ENCODE measurements at regions not wholly inside any gene's neighbourhood (a gene's known extent, or its start where the extent isn't known, plus 50 kb on each side); places are given as distances from the start of the nearest gene placed in this dataset.

DNA sequence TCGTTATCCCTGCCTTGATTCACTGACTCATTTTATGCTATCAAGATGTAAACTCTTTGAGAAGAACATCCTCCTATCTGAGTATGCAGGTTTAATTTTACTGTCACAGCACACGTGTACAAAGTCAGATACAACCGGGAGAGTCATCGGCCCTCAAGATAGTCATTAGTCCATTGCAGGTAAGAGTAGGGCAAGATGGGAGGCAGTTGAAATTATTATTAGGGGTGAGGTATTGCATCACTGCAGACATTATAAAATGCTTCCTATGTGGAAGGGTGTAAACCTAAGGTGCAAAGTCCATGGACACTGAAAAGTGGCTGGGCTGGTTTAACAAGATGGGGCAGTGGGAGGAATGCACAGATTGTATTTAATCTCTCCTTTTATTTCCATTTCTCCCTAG, 113.7 kb downstream of the ARL4A start:
- peaks cover 2 to 20% of the 10 kb centered on the region in 2 donors for H3K4me1 ChIP-seq (ENCODE audit: control insufficient read depth in 1 of 2, insufficient read depth in 2 of 2, low read length in 2 of 2)
- H3K27ac ChIP-seq (ENCODE audit: low read depth, low read length), result peak overlapping the region; percentile 26
- H3K36me3 ChIP-seq (ENCODE audit: control insufficient read depth in 1 of 2, insufficient read depth in 2 of 2, low read length in 2 of 2), result no peaks in the 10 kb centered on the region
- no peak overlapping the region for H3K9ac ChIP-seq (ENCODE audit: low read depth in 1 of 2, low read length in 2 of 2)
- H3K4me3 ChIP-seq (ENCODE audit: low read depth in 1 of 2, low read length in 2 of 2), result peak overlapping the region in 1 of 2 donors; percentile 13
- no peaks in the 10 kb centered on the region for H3K27me3 ChIP-seq (ENCODE audit: control insufficient read depth in 1 of 2, insufficient read depth in 2 of 2, low read length in 2 of 2)
- H3K9me3 ChIP-seq (ENCODE audit: control insufficient read depth in 1 of 2, low read length in 2 of 2), result no peaks in the 10 kb centered on the region

DNA sequence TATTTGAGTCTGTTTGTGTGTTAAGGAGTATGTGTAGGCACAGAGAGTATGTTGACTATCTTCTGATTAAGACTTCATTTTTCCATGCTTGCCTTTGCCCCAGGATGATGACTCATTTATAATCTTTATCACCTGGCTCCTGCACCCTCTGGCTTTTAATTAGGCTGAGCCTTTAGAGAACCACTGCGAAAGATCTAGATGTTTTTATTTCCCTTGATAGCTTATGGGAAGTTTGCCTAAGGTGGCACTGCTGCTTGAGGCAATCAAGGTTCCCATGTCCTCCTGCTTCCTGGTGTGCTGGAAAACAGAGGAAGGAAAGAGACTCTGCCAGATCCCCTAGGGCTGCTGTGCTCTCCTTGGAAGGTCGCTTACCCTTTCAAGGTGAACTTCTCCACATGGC, 114.6 kb downstream of the ARL4A start:
- H3K36me3 ChIP-seq (ENCODE audit: control insufficient read depth in 1 of 2, insufficient read depth in 2 of 2, low read length in 2 of 2), result no peaks in the 10 kb centered on the region
- H3K9me3 ChIP-seq (ENCODE audit: control insufficient read depth in 1 of 2, low read length in 2 of 2), result no peaks in the 10 kb centered on the region
- H3K4me1 ChIP-seq (ENCODE audit: control insufficient read depth in 1 of 2, insufficient read depth in 2 of 2, low read length in 2 of 2), result peaks cover 2 to 20% of the 10 kb centered on the region in 2 donors
- peak overlapping the region in 1 of 2 donors; percentile 39 for H3K9ac ChIP-seq (ENCODE audit: low read depth in 1 of 2, low read length in 2 of 2)
- H3K27ac ChIP-seq (ENCODE audit: low read depth, low read length), result peak overlapping the region; percentile 64
- H3K27me3 ChIP-seq (ENCODE audit: control insufficient read depth in 1 of 2, insufficient read depth in 2 of 2, low read length in 2 of 2), result no peaks in the 10 kb centered on the region
- peak overlapping the region; percentile 13 to 32 for H3K4me3 ChIP-seq (ENCODE audit: low read depth in 1 of 2, low read length in 2 of 2)

DNA sequence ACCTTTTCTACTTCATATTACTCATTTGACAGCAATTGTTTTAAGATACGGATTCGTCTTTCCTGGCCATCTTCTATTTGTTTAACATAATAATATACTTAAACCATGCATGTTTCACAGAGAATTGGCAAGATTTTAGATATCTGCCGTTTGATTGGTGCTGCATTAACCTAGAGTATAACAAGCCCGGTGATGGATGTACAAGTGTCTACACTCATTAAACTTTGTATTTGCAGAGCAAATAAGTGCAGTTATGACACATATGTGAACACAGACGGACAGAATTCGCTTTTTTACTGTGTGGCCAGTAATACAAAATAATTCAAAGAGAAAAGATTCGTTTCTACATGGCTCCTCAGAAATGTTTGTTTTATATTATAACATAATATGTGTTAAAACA, 116.1 kb downstream of the ARL4A start:
- H3K9ac ChIP-seq (ENCODE audit: low read depth in 1 of 2, low read length in 2 of 2), result no peak overlapping the region
- H3K4me1 ChIP-seq (ENCODE audit: control insufficient read depth in 1 of 2, insufficient read depth in 2 of 2, low read length in 2 of 2), result peaks cover 2 to 20% of the 10 kb centered on the region in 2 donors
- no peaks in the 10 kb centered on the region for H3K36me3 ChIP-seq (ENCODE audit: control insufficient read depth in 1 of 2, insufficient read depth in 2 of 2, low read length in 2 of 2)
- H3K4me3 ChIP-seq (ENCODE audit: low read depth in 1 of 2, low read length in 2 of 2), result no peak overlapping the region
- no peaks in the 10 kb centered on the region for H3K9me3 ChIP-seq (ENCODE audit: control insufficient read depth in 1 of 2, low read length in 2 of 2)
- H3K27me3 ChIP-seq (ENCODE audit: control insufficient read depth in 1 of 2, insufficient read depth in 2 of 2, low read length in 2 of 2), result no peaks in the 10 kb centered on the region
- no peak overlapping the region for H3K27ac ChIP-seq (ENCODE audit: low read depth, low read length)

GRCh38 chr7:12805518-12805928, 118.1 kb downstream of the ARL4A start:
- H3K27me3 ChIP-seq (ENCODE audit: control insufficient read depth in 1 of 2, insufficient read depth in 2 of 2, low read length in 2 of 2), result no peaks in the 10 kb centered on the region
- H3K27ac ChIP-seq (ENCODE audit: low read depth, low read length), result no peak overlapping the region
- H3K9me3 ChIP-seq (ENCODE audit: control insufficient read depth in 1 of 2, low read length in 2 of 2), result no peaks in the 10 kb centered on the region

GRCh38 chr7:12805957-12806356, 118.5 kb downstream of the ARL4A start:
- Histone ChIP-seq H3K4me3 (ENCODE audit: low read depth in 1 of 2, low read length in 2 of 2) (no peak overlapping the region), H3K36me3 (ENCODE audit: control insufficient read depth in 1 of 2, insufficient read depth in 2 of 2, low read length in 2 of 2) (no peaks in the 10 kb centered on the region), H3K4me1 (ENCODE audit: control insufficient read depth in 1 of 2, insufficient read depth in 2 of 2, low read length in 2 of 2) (peaks cover 2 to 11% of the 10 kb centered on the region in 2 donors), H3K27me3 (ENCODE audit: control insufficient read depth in 1 of 2, insufficient read depth in 2 of 2, low read length in 2 of 2) (no peaks in the 10 kb centered on the region), H3K9ac (ENCODE audit: low read depth in 1 of 2, low read length in 2 of 2) (no peak overlapping the region), H3K27ac (ENCODE audit: low read depth, low read length) (no peak overlapping the region), H3K9me3 (ENCODE audit: control insufficient read depth in 1 of 2, low read length in 2 of 2) (no peaks in the 10 kb centered on the region)

More at GRCh38 chr7:12805518-12805928, 118.1 kb downstream of the ARL4A start:
- Histone ChIP-seq H3K36me3 (ENCODE audit: control insufficient read depth in 1 of 2, insufficient read depth in 2 of 2, low read length in 2 of 2) (no peaks in the 10 kb centered on the region), H3K4me3 (ENCODE audit: low read depth in 1 of 2, low read length in 2 of 2) (no peak overlapping the region), H3K4me1 (ENCODE audit: control insufficient read depth in 1 of 2, insufficient read depth in 2 of 2, low read length in 2 of 2) (peaks cover 2 to 16% of the 10 kb centered on the region in 2 donors), H3K9ac (ENCODE audit: low read depth in 1 of 2, low read length in 2 of 2) (no peak overlapping the region)

- H3K9me3 ChIP-seq (ENCODE audit: control insufficient read depth in 1 of 2, low read length in 2 of 2), result no peaks in the 10 kb centered on the region
- H3K9ac ChIP-seq (ENCODE audit: low read depth in 1 of 2, low read length in 2 of 2), result no peak overlapping the region
- peaks cover 0 to 2% of the 10 kb centered on the region in 2 donors for H3K4me1 ChIP-seq (ENCODE audit: control insufficient read depth in 1 of 2, insufficient read depth in 2 of 2, low read length in 2 of 2)
- no peaks in the 10 kb centered on the region for H3K27me3 ChIP-seq (ENCODE audit: control insufficient read depth in 1 of 2, insufficient read depth in 2 of 2, low read length in 2 of 2)
- H3K36me3 ChIP-seq (ENCODE audit: control insufficient read depth in 1 of 2, insufficient read depth in 2 of 2, low read length in 2 of 2), result no peaks in the 10 kb centered on the region
- H3K27ac ChIP-seq (ENCODE audit: low read depth, low read length), result no peak overlapping the region
- H3K4me3 ChIP-seq (ENCODE audit: low read depth in 1 of 2, low read length in 2 of 2), result no peak overlapping the region
Observed at GRCh38 chr7:12809476-12809875, 122.0 kb downstream of the ARL4A start.

GRCh38 chr7:12812111-12812510, 124.7 kb downstream of the ARL4A start:
- H3K36me3 ChIP-seq (ENCODE audit: control insufficient read depth in 1 of 2, insufficient read depth in 2 of 2, low read length in 2 of 2), result no peaks in the 10 kb centered on the region
- H3K27me3 ChIP-seq (ENCODE audit: control insufficient read depth in 1 of 2, insufficient read depth in 2 of 2, low read length in 2 of 2), result no peaks in the 10 kb centered on the region
- no peak overlapping the region for H3K9ac ChIP-seq (ENCODE audit: low read depth in 1 of 2, low read length in 2 of 2)
- no peak overlapping the region for H3K27ac ChIP-seq (ENCODE audit: low read depth, low read length)
- H3K4me3 ChIP-seq (ENCODE audit: low read depth in 1 of 2, low read length in 2 of 2), result no peak overlapping the region
- H3K4me1 ChIP-seq (ENCODE audit: control insufficient read depth in 1 of 2, insufficient read depth in 2 of 2, low read length in 2 of 2), result no peaks in the 10 kb centered on the region
- no peaks in the 10 kb centered on the region for H3K9me3 ChIP-seq (ENCODE audit: control insufficient read depth in 1 of 2, low read length in 2 of 2)

DNA sequence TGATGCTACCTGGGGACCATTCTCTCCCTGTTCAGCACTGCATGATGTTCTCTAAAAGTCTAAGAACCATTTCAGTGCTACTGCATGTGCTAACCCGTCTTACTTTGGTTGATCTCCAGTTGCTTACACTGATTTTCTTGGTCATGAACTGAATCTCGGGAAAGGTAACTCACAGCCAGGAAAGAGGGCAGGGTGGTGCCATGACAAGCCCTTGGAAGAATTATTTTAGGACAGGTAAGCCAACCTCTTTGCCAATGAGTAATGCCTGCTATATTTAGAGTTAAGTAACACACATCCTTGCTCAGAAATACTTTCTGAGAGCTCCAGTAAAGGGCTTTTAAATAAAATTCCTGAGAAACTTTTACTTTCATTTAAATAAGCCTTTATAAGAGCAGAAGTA, 126.7 kb downstream of the ARL4A start:
- H3K27me3 ChIP-seq (ENCODE audit: control insufficient read depth in 1 of 2, insufficient read depth in 2 of 2, low read length in 2 of 2), result no peaks in the 10 kb centered on the region
- no peak overlapping the region for H3K4me3 ChIP-seq (ENCODE audit: low read depth in 1 of 2, low read length in 2 of 2)
- no peaks in the 10 kb centered on the region for H3K9me3 ChIP-seq (ENCODE audit: control insufficient read depth in 1 of 2, low read length in 2 of 2)
- H3K4me1 ChIP-seq (ENCODE audit: control insufficient read depth in 1 of 2, insufficient read depth in 2 of 2, low read length in 2 of 2), result no peaks in the 10 kb centered on the region
- no peak overlapping the region for H3K9ac ChIP-seq (ENCODE audit: low read depth in 1 of 2, low read length in 2 of 2)
- no peaks in the 10 kb centered on the region for H3K36me3 ChIP-seq (ENCODE audit: control insufficient read depth in 1 of 2, insufficient read depth in 2 of 2, low read length in 2 of 2)
- H3K27ac ChIP-seq (ENCODE audit: low read depth, low read length), result no peak overlapping the region

DNA sequence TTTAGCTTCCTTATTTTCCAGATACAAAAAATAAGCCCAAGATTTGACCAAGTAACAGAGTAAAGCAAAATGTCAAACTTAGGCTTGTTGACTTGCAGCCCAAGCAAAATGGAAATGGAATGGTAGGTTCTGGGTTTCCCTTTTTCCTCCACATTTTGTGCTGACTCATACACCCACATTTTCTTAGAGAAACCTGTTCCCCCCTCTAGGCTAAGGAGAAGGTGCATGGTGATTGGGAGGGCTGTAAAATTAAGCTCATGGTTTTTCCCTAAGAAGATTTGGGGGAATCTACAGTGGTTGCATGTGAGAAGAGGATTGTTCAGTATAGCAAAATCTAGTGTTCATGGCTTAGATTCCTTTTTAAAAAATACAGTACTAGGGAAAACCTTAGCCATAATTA, 127.4 kb downstream of the ARL4A start:
- no peaks in the 10 kb centered on the region for H3K4me1 ChIP-seq (ENCODE audit: control insufficient read depth in 1 of 2, insufficient read depth in 2 of 2, low read length in 2 of 2)
- no peak overlapping the region for H3K9ac ChIP-seq (ENCODE audit: low read depth in 1 of 2, low read length in 2 of 2)
- H3K27ac ChIP-seq (ENCODE audit: low read depth, low read length), result no peak overlapping the region
- H3K27me3 ChIP-seq (ENCODE audit: control insufficient read depth in 1 of 2, insufficient read depth in 2 of 2, low read length in 2 of 2), result no peaks in the 10 kb centered on the region
- no peak overlapping the region for H3K4me3 ChIP-seq (ENCODE audit: low read depth in 1 of 2, low read length in 2 of 2)
- no peaks in the 10 kb centered on the region for H3K9me3 ChIP-seq (ENCODE audit: control insufficient read depth in 1 of 2, low read length in 2 of 2)
- no peaks in the 10 kb centered on the region for H3K36me3 ChIP-seq (ENCODE audit: control insufficient read depth in 1 of 2, insufficient read depth in 2 of 2, low read length in 2 of 2)

GRCh38 chr7:12815426-12815825, 128.0 kb downstream of the ARL4A start:
- Histone ChIP-seq H3K4me1 (ENCODE audit: control insufficient read depth in 1 of 2, insufficient read depth in 2 of 2, low read length in 2 of 2) (no peaks in the 10 kb centered on the region), H3K9ac (ENCODE audit: low read depth in 1 of 2, low read length in 2 of 2) (no peak overlapping the region), H3K9me3 (ENCODE audit: control insufficient read depth in 1 of 2, low read length in 2 of 2) (no peaks in the 10 kb centered on the region), H3K27ac (ENCODE audit: low read depth, low read length) (no peak overlapping the region), H3K4me3 (ENCODE audit: low read depth in 1 of 2, low read length in 2 of 2) (no peak overlapping the region), H3K36me3 (ENCODE audit: control insufficient read depth in 1 of 2, insufficient read depth in 2 of 2, low read length in 2 of 2) (no peaks in the 10 kb centered on the region), H3K27me3 (ENCODE audit: control insufficient read depth in 1 of 2, insufficient read depth in 2 of 2, low read length in 2 of 2) (no peaks in the 10 kb centered on the region)

- no peaks in the 10 kb centered on the region for H3K4me1 ChIP-seq (ENCODE audit: control insufficient read depth in 1 of 2, insufficient read depth in 2 of 2, low read length in 2 of 2)
- no peak overlapping the region for H3K27ac ChIP-seq (ENCODE audit: low read depth, low read length)
- H3K4me3 ChIP-seq (ENCODE audit: low read depth in 1 of 2, low read length in 2 of 2), result no peak overlapping the region
Observed at GRCh38 chr7:12815871-12816270, 128.4 kb downstream of the ARL4A start.

More at GRCh38 chr7:12815871-12816270, 128.4 kb downstream of the ARL4A start:
- Histone ChIP-seq H3K9me3 (ENCODE audit: control insufficient read depth in 1 of 2, low read length in 2 of 2) (no peaks in the 10 kb centered on the region), H3K27me3 (ENCODE audit: control insufficient read depth in 1 of 2, insufficient read depth in 2 of 2, low read length in 2 of 2) (no peaks in the 10 kb centered on the region), H3K9ac (ENCODE audit: low read depth in 1 of 2, low read length in 2 of 2) (no peak overlapping the region), H3K36me3 (ENCODE audit: control insufficient read depth in 1 of 2, insufficient read depth in 2 of 2, low read length in 2 of 2) (no peaks in the 10 kb centered on the region)

All from duodenal mucosa (tissue), 2 donors.